CD4-positive, alpha-beta T cell (primary cell): ENCODE measurements at regions not wholly inside any gene's neighbourhood (a gene's known extent, or its start where the extent isn't known, plus 50 kb on each side); places are given as distances from the start of the nearest gene placed in this dataset.

Experiments used
- ATAC-seq: fragments of 200-7000 bp; cut with Tn5 transposase; one replicate; pipeline ENCODE4 v1.10.0; 2022; ENCODE audit warnings: mild to moderate bottlenecking; ENCODE audit not compliant: poor library complexity
- CTCF ChIA-PET: fragments of 350-600 bp; sonication (Branson Sonifier 250); formaldehyde crosslinking; loops from one replicate; lab custom pipeline; 2021; ENCODE audit warnings: antibody characterized with exemption, inconsistent platforms; lab: Charles Lee
- POLR2A ChIA-PET: fragments of 350-600 bp; sonication (Branson Sonifier 250); formaldehyde crosslinking; loops from one replicate; lab custom pipeline; 2021; ENCODE audit warnings: antibody characterized with exemption, inconsistent platforms; lab: Charles Lee
- DNase-seq, 14 experiments: peaks; one replicate each; pipeline ENCODE4 v3.0.0-alpha.2; 2013 to 2020; ENCODE audit warnings: mixed read lengths in 2 of 14
- H3K27ac ChIP-seq, 2 donors: one replicate each; pipeline versions ENCODE4 v1.5.1 to v1.7.0; 2013; ENCODE audit warnings: low read length in 2 of 2, low read depth in 1 of 2, mild to moderate bottlenecking in 1 of 2
- H3K27me3 ChIP-seq, 2 experiments: 1 replicate in 1 of 2; 2 replicates in 1 of 2; pipeline versions ENCODE4 v1.6.1 to v1.7.0; 2013; ENCODE audit warnings: low read length in 2 of 2, control low read depth in 1 of 2, mild to moderate bottlenecking in 1 of 2, moderate library complexity in 1 of 2; ENCODE audit not compliant: insufficient read depth in 2 of 2, control insufficient read depth in 1 of 2
- H3K36me3 ChIP-seq: one replicate; pipeline ENCODE4 v1.6.1; 2013; ENCODE audit warnings: low read length, control low read depth; ENCODE audit not compliant: insufficient read depth
- H3K4me1 ChIP-seq: one replicate; pipeline ENCODE4 v1.6.1; 2013; ENCODE audit warnings: low read length, control low read depth; ENCODE audit not compliant: insufficient read depth
- H3K4me3 ChIP-seq: one replicate; pipeline ENCODE4 v1.5.1; 2013; ENCODE audit warnings: mild to moderate bottlenecking, low read length, moderate library complexity
- H3K9me3 ChIP-seq, 2 experiments: 1 replicate in 1 of 2; 2 replicates in 1 of 2; pipeline versions ENCODE4 v1.6.1 to v1.7.0; 2013; ENCODE audit warnings: low read length in 2 of 2, mild to moderate bottlenecking in 2 of 2, control low read depth in 1 of 2, moderate library complexity in 1 of 2; ENCODE audit not compliant: control insufficient read depth in 1 of 2, insufficient read depth in 1 of 2
- H3K27ac Mint-ChIP-seq: one replicate; pipeline ENCODE4 v1.8.0; 2020; ENCODE audit warnings: mixed read lengths
- H3K27me3 Mint-ChIP-seq: one replicate; pipeline ENCODE4 v1.8.0; 2021; ENCODE audit warnings: mixed read lengths
- H3K36me3 Mint-ChIP-seq: one replicate; pipeline ENCODE4 v1.8.0; 2021; ENCODE audit warnings: low read depth, mixed read lengths
- H3K4me1 Mint-ChIP-seq: one replicate; pipeline ENCODE4 v1.8.0; 2021; ENCODE audit warnings: low read depth, mixed read lengths
- H3K4me3 Mint-ChIP-seq: one replicate; pipeline ENCODE4 v1.8.0; 2020; ENCODE audit warnings: mild to moderate bottlenecking, mixed read lengths
- H3K9me3 Mint-ChIP-seq: one replicate; pipeline ENCODE4 v1.8.0; 2020; ENCODE audit warnings: mixed read lengths
- intact Hi-C, 2 experiments: fragments of 100-400 bp; cut with DNase I in 1 of 2; cut with micrococcal nuclease in 1 of 2; formaldehyde crosslinking; loops; one replicate each; pipeline versions ENCODE4 v1.15.1 to v1.9.0; 2023 to 2025; cut with DNase I, micrococcal nuclease
- TF ChIP-seq, protein P1 (sequence below): fragments of 200-600 bp; IDR thresholded peaks from one replicate; pipeline ENCODE4 v1.8.0; 2022; ENCODE audit warnings: antibody characterized with exemption, mild to moderate bottlenecking

DNA sequence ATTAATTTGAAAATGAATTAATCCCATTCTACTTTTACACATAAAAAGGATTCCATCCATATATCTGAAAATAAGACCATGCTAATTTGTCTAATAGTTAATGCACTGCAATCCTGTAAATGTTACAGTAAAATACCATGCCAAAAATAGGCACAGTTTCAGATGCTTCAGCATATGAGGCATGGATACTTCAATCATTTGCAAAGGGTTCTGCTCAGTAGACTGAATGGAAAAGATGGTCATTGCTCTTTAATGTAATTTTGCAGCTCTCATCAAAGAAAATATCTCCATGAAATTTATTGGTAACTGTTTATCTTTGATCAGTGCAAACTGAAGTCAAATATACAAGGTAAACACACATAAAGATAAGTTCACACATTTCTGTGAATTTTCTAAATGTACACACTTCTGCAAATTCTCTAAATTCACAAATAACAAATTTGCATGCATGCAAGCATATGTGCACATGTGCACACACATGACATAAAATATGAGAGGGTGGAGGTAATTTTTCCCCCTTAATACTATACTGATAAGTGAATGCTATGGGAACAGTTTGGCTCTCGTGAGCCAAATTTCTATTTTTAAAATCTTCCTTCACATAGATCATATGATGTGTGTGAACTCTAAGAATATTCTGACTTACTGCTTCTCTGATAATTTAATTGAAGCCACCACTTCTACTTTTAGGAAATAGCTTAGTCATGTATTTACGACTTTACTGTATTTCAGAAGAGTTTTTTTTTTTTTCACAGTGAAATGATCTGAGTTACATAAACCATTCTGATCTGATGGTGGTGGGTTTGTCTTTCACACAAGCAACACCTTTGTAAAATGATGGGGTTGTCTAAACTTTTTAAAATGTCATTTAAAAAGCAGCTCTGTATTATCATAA, 996.8 kb upstream of the CITED2 start:
- ATAC-seq: no peak
- CTCF ChIA-PET: no interaction called here

DNA sequence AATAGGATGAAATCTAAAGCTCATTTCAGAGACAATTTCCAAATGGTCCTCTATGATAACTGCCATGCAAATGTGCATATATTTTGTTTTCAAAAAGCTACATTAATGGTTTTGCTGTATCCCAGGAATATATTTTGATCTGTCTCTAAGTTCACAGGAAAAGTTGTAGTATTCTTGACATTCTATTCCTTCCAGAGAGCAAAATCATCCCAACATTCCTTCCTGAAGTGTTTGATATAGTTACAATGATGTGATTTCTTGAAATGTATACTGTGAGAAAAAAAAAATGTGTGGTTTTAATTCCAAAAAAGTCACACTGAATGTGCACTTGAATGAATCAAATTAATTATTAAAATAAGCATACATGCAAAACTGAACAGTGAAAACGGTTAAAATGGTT, 996.0 kb upstream of the CITED2 start:
- no peaks in the 10 kb centered on the region for H3K4me1 Mint-ChIP-seq
- intact Hi-C loops: no loop called here
- no peak overlapping the region for H3K4me3 Mint-ChIP-seq
- Histone ChIP-seq H3K27me3 (no peaks in the 10 kb centered on the region), H3K36me3 (no peaks in the 10 kb centered on the region), H3K9me3 (peaks cover 0 to 5% of the 10 kb centered on the region in 2 experiments), H3K4me3 (no peak overlapping the region), H3K27ac (no peak overlapping the region), H3K4me1 (no peaks in the 10 kb centered on the region)
- CTCF ChIA-PET: no interaction called here
- H3K36me3 Mint-ChIP-seq: no peaks in the 10 kb centered on the region
- peaks cover 3% of the 10 kb centered on the region for H3K9me3 Mint-ChIP-seq
- POLR2A ChIA-PET: no interaction called here
- TF ChIP-seq, protein P1, sequence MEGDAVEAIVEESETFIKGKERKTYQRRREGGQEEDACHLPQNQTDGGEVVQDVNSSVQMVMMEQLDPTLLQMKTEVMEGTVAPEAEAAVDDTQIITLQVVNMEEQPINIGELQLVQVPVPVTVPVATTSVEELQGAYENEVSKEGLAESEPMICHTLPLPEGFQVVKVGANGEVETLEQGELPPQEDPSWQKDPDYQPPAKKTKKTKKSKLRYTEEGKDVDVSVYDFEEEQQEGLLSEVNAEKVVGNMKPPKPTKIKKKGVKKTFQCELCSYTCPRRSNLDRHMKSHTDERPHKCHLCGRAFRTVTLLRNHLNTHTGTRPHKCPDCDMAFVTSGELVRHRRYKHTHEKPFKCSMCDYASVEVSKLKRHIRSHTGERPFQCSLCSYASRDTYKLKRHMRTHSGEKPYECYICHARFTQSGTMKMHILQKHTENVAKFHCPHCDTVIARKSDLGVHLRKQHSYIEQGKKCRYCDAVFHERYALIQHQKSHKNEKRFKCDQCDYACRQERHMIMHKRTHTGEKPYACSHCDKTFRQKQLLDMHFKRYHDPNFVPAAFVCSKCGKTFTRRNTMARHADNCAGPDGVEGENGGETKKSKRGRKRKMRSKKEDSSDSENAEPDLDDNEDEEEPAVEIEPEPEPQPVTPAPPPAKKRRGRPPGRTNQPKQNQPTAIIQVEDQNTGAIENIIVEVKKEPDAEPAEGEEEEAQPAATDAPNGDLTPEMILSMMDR: no peak
- H3K27me3 Mint-ChIP-seq: no peaks in the 10 kb centered on the region
- H3K27ac Mint-ChIP-seq: no peak overlapping the region
- ATAC-seq (no peak), DNase-seq (no peak)

More for the DNA sequence above, 996.8 kb upstream of the CITED2 start:
- POLR2A ChIA-PET: no interaction called here
- H3K9me3 ChIP-seq: peaks cover 0 to 5% of the 10 kb centered on the region in 2 experiments
- no peaks in the 10 kb centered on the region for H3K36me3 Mint-ChIP-seq
- no peak overlapping the region for H3K27ac ChIP-seq
- DNase-seq: no peak
- intact Hi-C loops: no loop called here
- H3K4me3 Mint-ChIP-seq: no peak overlapping the region
- TF ChIP-seq, protein P1: no peak
- no peaks in the 10 kb centered on the region for H3K4me1 Mint-ChIP-seq
- H3K27ac Mint-ChIP-seq: no peak overlapping the region
- H3K9me3 Mint-ChIP-seq: no peaks in the 10 kb centered on the region
- no peak overlapping the region for H3K4me3 ChIP-seq
- H3K27me3 ChIP-seq: no peaks in the 10 kb centered on the region
- no peaks in the 10 kb centered on the region for H3K27me3 Mint-ChIP-seq
- no peaks in the 10 kb centered on the region for H3K4me1 ChIP-seq
- H3K36me3 ChIP-seq: no peaks in the 10 kb centered on the region

GRCh38 chr6:140366991-140367390, 992.5 kb upstream of the CITED2 start:
- no peak overlapping the region for H3K4me3 Mint-ChIP-seq
- ChIA-PET CTCF (no interaction called here), POLR2A (no interaction called here)
- H3K9me3 ChIP-seq: peaks cover 0 to 5% of the 10 kb centered on the region in 2 experiments
- intact Hi-C loops: no loop called here
- H3K9me3 Mint-ChIP-seq: peaks cover 3% of the 10 kb centered on the region
- H3K27me3 ChIP-seq: no peaks in the 10 kb centered on the region
- TF ChIP-seq, protein P1: no peak
- no peak overlapping the region for H3K4me3 ChIP-seq
- DNase-seq (no peak), ATAC-seq (no peak)
- no peak overlapping the region for H3K27ac Mint-ChIP-seq
- H3K36me3 ChIP-seq: no peaks in the 10 kb centered on the region
- no peaks in the 10 kb centered on the region for H3K27me3 Mint-ChIP-seq
- H3K4me1 Mint-ChIP-seq: no peaks in the 10 kb centered on the region
- no peaks in the 10 kb centered on the region for H3K36me3 Mint-ChIP-seq
- no peaks in the 10 kb centered on the region for H3K4me1 ChIP-seq
- H3K27ac ChIP-seq: no peak overlapping the region
